H9 (cell line): ENCODE measurements at regions not wholly inside any gene's neighbourhood (a gene's known extent, or its start where the extent isn't known, plus 50 kb on each side); places are given as distances from the start of the nearest gene placed in this dataset.

Source experiments
- DNase-seq: peaks from one replicate; pipeline ENCODE4 v3.0.0-alpha.2; 2017
- H2AFZ ChIP-seq: one replicate; pipeline ENCODE4 v1.6.1; 2013; ENCODE audit warnings: mild to moderate bottlenecking, low read length, control low read depth, moderate library complexity
- H2AK5ac ChIP-seq: 2 replicates; pipeline ENCODE4 v1.6.1; 2013; ENCODE audit warnings: low read length, control low read depth, mixed read lengths; ENCODE audit not compliant: insufficient read length
- H2BK120ac ChIP-seq: one replicate; pipeline ENCODE4 v1.6.1; 2013; ENCODE audit warnings: low read depth, mild to moderate bottlenecking, low read length, control low read depth, inconsistent platforms; ENCODE audit not compliant: poor library complexity, severe bottlenecking
- H2BK12ac ChIP-seq: 2 replicates; pipeline ENCODE4 v1.6.1; 2013; ENCODE audit warnings: low read length, control low read depth, mixed read lengths, low read depth; ENCODE audit not compliant: insufficient read length
- H2BK15ac ChIP-seq: 2 replicates; pipeline ENCODE4 v1.6.1; 2013; ENCODE audit warnings: low read depth, low read length, control low read depth
- H2BK20ac ChIP-seq: one replicate; pipeline ENCODE4 v1.6.1; 2013; ENCODE audit warnings: low read depth, mild to moderate bottlenecking, low read length, control low read depth, inconsistent platforms; ENCODE audit not compliant: poor library complexity, severe bottlenecking
- H2BK5ac ChIP-seq: 2 replicates; pipeline ENCODE4 v1.6.1; 2013; ENCODE audit warnings: low read length, control low read depth, mixed read lengths; ENCODE audit not compliant: insufficient read length
- H3K14ac ChIP-seq: 2 replicates; pipeline ENCODE4 v1.6.1; 2013; ENCODE audit warnings: low read length, control low read depth; ENCODE audit not compliant: insufficient read depth
- H3K18ac ChIP-seq: 2 replicates; pipeline ENCODE4 v1.6.1; 2013; ENCODE audit warnings: low read depth, mild to moderate bottlenecking, mixed read lengths, low read length, control low read depth; ENCODE audit not compliant: insufficient read length
- H3K23ac ChIP-seq: 2 replicates; pipeline ENCODE4 v1.6.1; 2013; ENCODE audit warnings: low read length, control low read depth, mixed read lengths, low read depth; ENCODE audit not compliant: insufficient read length
- H3K23me2 ChIP-seq: 2 replicates; pipeline ENCODE4 v1.6.1; 2013; ENCODE audit warnings: low read depth, mild to moderate bottlenecking, mixed read lengths, low read length, control low read depth; ENCODE audit not compliant: insufficient read length, poor library complexity, severe bottlenecking
- H3K27ac ChIP-seq: 2 replicates; pipeline ENCODE4 v1.5.1; 2013; ENCODE audit warnings: low read length, control low read depth, mixed read lengths, low read depth; ENCODE audit not compliant: insufficient read length
- H3K27me3 ChIP-seq: 2 replicates; pipeline ENCODE4 v1.6.1; 2013; ENCODE audit warnings: low read length, control low read depth, inconsistent platforms; ENCODE audit not compliant: insufficient read depth
- H3K4ac ChIP-seq: 2 replicates; pipeline ENCODE4 v1.6.1; 2013; ENCODE audit warnings: low read depth, mild to moderate bottlenecking, control low read depth, inconsistent platforms, low read length, moderate library complexity
- H3K4me1 ChIP-seq: 2 replicates; pipeline ENCODE4 v1.6.1; 2013; ENCODE audit warnings: low read length, control low read depth, inconsistent platforms; ENCODE audit not compliant: insufficient read depth
- H3K4me2 ChIP-seq: 2 replicates; pipeline ENCODE4 v1.6.1; 2013; ENCODE audit warnings: low read length, control low read depth, mixed read lengths; ENCODE audit not compliant: insufficient read length, insufficient read depth
- H3K56ac ChIP-seq: 2 replicates; pipeline ENCODE4 v1.6.1; 2013; ENCODE audit warnings: low read depth, mild to moderate bottlenecking, mixed read lengths, low read length, control low read depth; ENCODE audit not compliant: insufficient read length
- H3K79me1 ChIP-seq: 2 replicates; pipeline ENCODE4 v1.6.1; 2013; ENCODE audit warnings: low read depth, mild to moderate bottlenecking, moderate library complexity, low read length, control low read depth, inconsistent platforms; ENCODE audit not compliant: insufficient read depth, poor library complexity, severe bottlenecking
- H3K79me2 ChIP-seq: 2 replicates; pipeline ENCODE4 v1.6.1; 2013; ENCODE audit warnings: low read length, control low read depth, inconsistent platforms; ENCODE audit not compliant: insufficient read depth
- H3K9ac ChIP-seq: 2 replicates; pipeline ENCODE4 v1.6.1; 2013; ENCODE audit warnings: low read length, control low read depth, mixed read lengths; ENCODE audit not compliant: insufficient read length; ENCODE audit errors: extremely low read depth
- H3K9me3 ChIP-seq: one replicate; pipeline ENCODE4 v1.6.1; 2013; ENCODE audit warnings: low read depth, low read length, inconsistent platforms; ENCODE audit not compliant: control insufficient read depth
- H3T11ph ChIP-seq: one replicate; pipeline ENCODE4 v1.6.1; 2013; ENCODE audit warnings: mild to moderate bottlenecking, low read length, control low read depth, inconsistent platforms
- H4K20me1 ChIP-seq: one replicate; pipeline ENCODE4 v1.6.1; 2013; ENCODE audit not compliant: control insufficient read depth, insufficient read length, insufficient read depth
- H4K5ac ChIP-seq: 2 replicates; pipeline ENCODE4 v1.6.1; 2013; ENCODE audit warnings: low read depth, mild to moderate bottlenecking, mixed read lengths, low read length, control low read depth; ENCODE audit not compliant: insufficient read length
- H4K8ac ChIP-seq: replicated peaks from 2 replicates; pipeline ENCODE4 v1.6.1; 2013; ENCODE audit warnings: low read length, control low read depth, mixed read lengths, low read depth; ENCODE audit not compliant: insufficient read length
- H4K91ac ChIP-seq: 2 replicates; pipeline ENCODE4 v1.6.1; 2013; ENCODE audit warnings: low read depth, mild to moderate bottlenecking, moderate library complexity, mixed read lengths, low read length, control low read depth; ENCODE audit not compliant: insufficient read length
- H3K27ac Mint-ChIP-seq, 3 experiments: 2 replicates in 2 of 3; 3 replicates in 1 of 3; pipeline ENCODE4 v1.8.0; 2020 to 2021; ENCODE audit warnings: mixed read lengths in 3 of 3, mild to moderate bottlenecking in 1 of 3, moderate library complexity in 1 of 3
- H3K27me3 Mint-ChIP-seq: 2 replicates; pipeline ENCODE4 v1.8.0; 2021; ENCODE audit warnings: low read depth, mild to moderate bottlenecking, moderate library complexity, mixed read lengths
- H3K36me3 Mint-ChIP-seq, 3 experiments: 2 replicates in 2 of 3; 3 replicates in 1 of 3; pipeline ENCODE4 v1.8.0; 2020 to 2021; ENCODE audit warnings: low read depth in 3 of 3, mixed read lengths in 3 of 3; ENCODE audit not compliant: insufficient read depth in 1 of 3
- H3K4me1 Mint-ChIP-seq, 2 experiments: 2 replicates each; pipeline ENCODE4 v1.8.0; 2020; ENCODE audit warnings: mixed read lengths in 2 of 2
- H3K4me3 Mint-ChIP-seq, 2 experiments: 2 replicates in 1 of 2; 3 replicates in 1 of 2; pipeline ENCODE4 v1.8.0; 2020 to 2021; ENCODE audit warnings: mild to moderate bottlenecking in 2 of 2, mixed read lengths in 2 of 2, moderate library complexity in 1 of 2
- H3K9me3 Mint-ChIP-seq, 2 experiments: 2 replicates in 1 of 2; 3 replicates in 1 of 2; pipeline ENCODE4 v1.8.0; 2020; ENCODE audit warnings: mild to moderate bottlenecking in 2 of 2, mixed read lengths in 2 of 2, moderate library complexity in 1 of 2
- WGBS: extraction: QIAGEN DNeasy Blood & Tissue Kit; methylation state at CpG from one replicate; pipeline ENCODE4 v1.1.7; 2013; ENCODE audit warnings: missing lambda C conversion rate, low lambda C conversion rate, mixed read lengths; ENCODE audit not compliant: insufficient read length; ENCODE audit errors: extremely low coverage; 5-methylcytosine and 5-hydroxymethylcytosine counted together
- TF ChIP-seq, protein P1 (sequence below): fragments of 200-600 bp; sonication (generic); conservative IDR thresholded peaks from 3 replicates; pipeline ENCODE4 v1.8.0; 2021; ENCODE audit warnings: antibody characterized with exemption, mild to moderate bottlenecking

DNA sequence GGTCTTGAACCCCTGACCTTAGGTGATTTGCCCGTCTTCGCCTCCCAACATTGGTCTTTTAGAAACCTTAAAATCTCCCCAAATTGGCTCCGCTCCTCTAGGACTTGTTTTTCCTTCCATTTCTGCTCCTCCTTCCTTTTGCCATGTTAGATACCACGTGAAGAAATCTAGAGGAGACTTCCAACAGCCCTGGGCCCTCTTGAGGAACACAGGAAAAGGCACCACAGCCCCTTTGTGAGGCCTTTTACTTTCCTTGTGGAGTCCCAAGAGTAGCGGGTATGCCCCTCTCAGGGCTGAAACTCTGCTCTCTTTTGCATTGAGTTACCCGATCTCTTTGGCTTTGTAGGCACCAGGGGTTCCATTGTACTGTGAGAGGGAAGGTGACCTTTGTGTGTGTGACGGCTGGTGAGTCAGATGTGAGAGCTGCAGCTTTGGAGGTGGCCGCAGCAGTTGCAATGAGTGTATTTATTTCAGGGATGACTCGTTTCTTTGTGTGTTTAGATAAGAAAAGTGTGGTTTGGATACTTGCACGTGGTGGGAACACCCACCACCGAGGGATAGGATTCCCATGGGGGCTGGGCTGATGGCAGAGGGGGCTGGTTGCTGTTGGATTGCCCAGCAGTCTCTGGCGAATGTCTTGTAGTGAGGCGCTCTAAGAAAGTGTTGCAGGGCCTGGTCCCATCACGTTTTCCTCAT, 218.4 kb upstream of the HS6ST1 start:
- H3K36me3 Mint-ChIP-seq, result peaks cover 0 to 5% (median 0%) of the 10 kb centered on the region in 3 experiments; a peak in 3 of 7 replicates
- no peak overlapping the region for H2AK5ac ChIP-seq
- H3K79me2 ChIP-seq, result no peaks in the 10 kb centered on the region
- H3K4me2 ChIP-seq, result no peak overlapping the region
- H4K8ac ChIP-seq, result no peak overlapping the region
- H4K20me1 ChIP-seq, result no peaks in the 10 kb centered on the region
- no peaks in the 10 kb centered on the region for H3K9me3 ChIP-seq
- no peaks in the 10 kb centered on the region for H3K79me1 ChIP-seq
- no peaks in the 10 kb centered on the region; the same call in 1 of the 2 replicates for H3K27me3 Mint-ChIP-seq
- no peaks in the 10 kb centered on the region for H3K23me2 ChIP-seq
- peak overlapping the region; percentile 7 to 98 (median 95); a peak in 5 of 7 replicates for H3K27ac Mint-ChIP-seq
- no peak overlapping the region for H3K4ac ChIP-seq
- no peak overlapping the region for H2BK12ac ChIP-seq
- H2BK5ac ChIP-seq, result no peak overlapping the region
- no peaks in the 10 kb centered on the region for H3K27me3 ChIP-seq
- H2BK15ac ChIP-seq, result no peak overlapping the region
- no peak overlapping the region for H3K23ac ChIP-seq
- no peak overlapping the region for H3K56ac ChIP-seq
- H3K9me3 Mint-ChIP-seq, result peaks cover 0 to 7% of the 10 kb centered on the region in 2 experiments; a peak in 2 of 5 replicates
- H2AFZ ChIP-seq, result no peak overlapping the region
- H2BK20ac ChIP-seq, result no peak overlapping the region
- no peak overlapping the region for H4K5ac ChIP-seq
- peak overlapping the region; percentile 28 to 36; a peak in 3 of 5 replicates for H3K4me3 Mint-ChIP-seq
- no peak overlapping the region for H2BK120ac ChIP-seq
- TF ChIP-seq, protein P1, sequence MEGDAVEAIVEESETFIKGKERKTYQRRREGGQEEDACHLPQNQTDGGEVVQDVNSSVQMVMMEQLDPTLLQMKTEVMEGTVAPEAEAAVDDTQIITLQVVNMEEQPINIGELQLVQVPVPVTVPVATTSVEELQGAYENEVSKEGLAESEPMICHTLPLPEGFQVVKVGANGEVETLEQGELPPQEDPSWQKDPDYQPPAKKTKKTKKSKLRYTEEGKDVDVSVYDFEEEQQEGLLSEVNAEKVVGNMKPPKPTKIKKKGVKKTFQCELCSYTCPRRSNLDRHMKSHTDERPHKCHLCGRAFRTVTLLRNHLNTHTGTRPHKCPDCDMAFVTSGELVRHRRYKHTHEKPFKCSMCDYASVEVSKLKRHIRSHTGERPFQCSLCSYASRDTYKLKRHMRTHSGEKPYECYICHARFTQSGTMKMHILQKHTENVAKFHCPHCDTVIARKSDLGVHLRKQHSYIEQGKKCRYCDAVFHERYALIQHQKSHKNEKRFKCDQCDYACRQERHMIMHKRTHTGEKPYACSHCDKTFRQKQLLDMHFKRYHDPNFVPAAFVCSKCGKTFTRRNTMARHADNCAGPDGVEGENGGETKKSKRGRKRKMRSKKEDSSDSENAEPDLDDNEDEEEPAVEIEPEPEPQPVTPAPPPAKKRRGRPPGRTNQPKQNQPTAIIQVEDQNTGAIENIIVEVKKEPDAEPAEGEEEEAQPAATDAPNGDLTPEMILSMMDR, result no peak
- H4K91ac ChIP-seq, result no peak overlapping the region
- 0 out of 2 replicates have a peak, but pooled peaks cover 1% of the 10 kb centered on the region for H3K4me1 ChIP-seq
- H3K18ac ChIP-seq, result no peak overlapping the region
- no peak overlapping the region for H3T11ph ChIP-seq
- peak; percentile 74 for DNase-seq
- WGBS, result no CpG with 5 or more reads among the region's 14 CpGs
- no peak overlapping the region for H3K9ac ChIP-seq
- peak overlapping the region; percentile 49; the same call in 1 of the 2 replicates for H3K14ac ChIP-seq
- no peak overlapping the region for H3K27ac ChIP-seq
- peaks cover 28 to 37% of the 10 kb centered on the region in 2 experiments for H3K4me1 Mint-ChIP-seq
